Fibroblast of villous mesenchyme (primary cell): ENCODE measurements at regions not wholly inside any gene's neighbourhood (a gene's known extent, or its start where the extent isn't known, plus 50 kb on each side); places are given as distances from the start of the nearest gene placed in this dataset.

ENCODE experiments used
- DNase-seq: peaks from one replicate; pipeline ENCODE4 v3.0.0-alpha.2; 2010; ENCODE audit warnings: low read depth
- H3K4me3 ChIP-seq: 2 replicates; pipeline ENCODE4 v1.5.1; 2011; ENCODE audit warnings: low read depth, mild to moderate bottlenecking, low read length
- CTCF ChIP-seq: IDR thresholded peaks from 2 replicates; pipeline ENCODE4 v1.5.1; 2012; ENCODE audit warnings: low read depth, mild to moderate bottlenecking, low read length; ENCODE audit not compliant: insufficient read depth

DNA sequence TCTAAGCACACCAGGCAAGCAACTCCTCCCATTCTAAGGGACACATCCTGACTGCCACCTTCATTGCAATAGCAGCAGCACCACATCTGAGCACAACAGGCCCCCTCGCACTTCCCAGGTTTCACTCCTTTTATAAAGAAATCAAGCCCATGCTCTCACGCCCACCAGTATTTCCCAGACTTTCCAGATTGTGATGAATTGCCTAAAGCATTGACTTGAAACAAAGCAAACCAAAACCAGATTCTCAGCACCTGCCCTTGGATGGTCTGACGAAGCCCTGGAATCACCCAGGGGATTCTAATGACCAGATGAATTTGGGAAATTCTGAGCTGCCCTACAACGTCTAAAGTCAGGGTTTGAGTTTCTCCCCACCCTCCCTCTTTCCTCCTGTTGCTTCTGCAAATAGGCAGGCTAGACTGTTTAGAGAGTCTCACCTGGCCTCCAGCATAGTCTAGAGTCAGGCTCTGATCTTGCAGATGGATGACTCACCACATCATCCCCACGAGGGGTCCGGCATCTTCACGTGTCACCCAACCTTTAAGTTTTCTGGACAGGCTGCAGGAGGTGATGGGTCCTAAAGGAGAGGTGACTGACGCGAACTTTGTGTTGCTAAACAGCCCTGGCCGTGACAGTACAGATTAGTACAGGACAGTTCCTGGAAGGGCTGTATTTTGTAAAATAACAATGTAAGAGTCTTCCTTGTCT, 198.0 kb downstream of the SKIDA1 start:
- no peak for DNase-seq
- no peak overlapping the region for H3K4me3 ChIP-seq
- no peak for TF ChIP-seq CTCF

- DNase-seq: no peak
- no peak overlapping the region for H3K4me3 ChIP-seq
- no peak for TF ChIP-seq CTCF
Observed at GRCh38 chr10:21326594-21327288, 198.7 kb downstream of the SKIDA1 start.

- TF ChIP-seq CTCF: no peak
- DNase-seq: peak; percentile 31
Observed at GRCh38 chr10:21318540-21319167, 206.8 kb downstream of the SKIDA1 start.

GRCh38 chr10:21317902-21318301, 207.6 kb downstream of the SKIDA1 start:
- no peak for TF ChIP-seq CTCF
- DNase-seq: peak; percentile 49
- no peak overlapping the region for H3K4me3 ChIP-seq

More at GRCh38 chr10:21318540-21319167, 206.8 kb downstream of the SKIDA1 start:
- no peak overlapping the region for H3K4me3 ChIP-seq

DNA sequence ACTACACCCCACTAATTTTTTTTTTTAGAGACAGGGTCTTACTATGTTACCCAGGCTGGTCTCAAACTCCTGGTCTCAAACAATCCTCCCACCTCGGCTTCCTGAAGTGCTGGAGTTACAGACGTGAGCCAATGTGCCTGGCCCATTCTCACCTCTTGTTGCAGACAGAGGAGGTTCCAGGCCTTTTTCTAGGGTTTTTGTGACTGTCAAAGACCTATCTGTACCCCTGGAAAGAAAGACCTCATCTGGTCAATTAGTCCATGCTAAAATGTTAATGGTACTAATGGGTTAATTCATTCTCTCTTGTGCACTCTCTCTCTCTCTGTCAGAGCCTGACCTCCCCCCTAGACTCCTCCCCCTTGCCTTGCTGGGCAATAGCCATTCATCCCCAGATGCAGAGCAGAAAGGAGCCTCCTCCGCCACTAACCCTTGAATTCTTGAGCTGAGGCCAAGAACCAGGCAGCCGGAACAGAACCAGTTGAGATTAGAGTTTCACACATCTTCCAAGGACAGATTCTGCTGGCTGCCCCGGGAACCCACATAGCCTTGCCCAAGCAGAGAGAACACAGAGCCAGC, 209.7 kb downstream of the SKIDA1 start:
- TF ChIP-seq CTCF: no peak
- DNase-seq: peak; percentile 87
- H3K4me3 ChIP-seq: no peak overlapping the region

GRCh38 chr10:21314906-21315644, 210.4 kb downstream of the SKIDA1 start:
- TF ChIP-seq CTCF: no peak
- peak; percentile 69 for DNase-seq
- no peak overlapping the region for H3K4me3 ChIP-seq
